Mesenchymal stem cell (in vitro differentiated cells and primary cell): ENCODE measurements at regions not wholly inside any gene's neighbourhood (a gene's known extent, or its start where the extent isn't known, plus 50 kb on each side); places are given as distances from the start of the nearest gene placed in this dataset.
"Not testable (repeated sequence)": the region's sequence is repeated elsewhere in the genome, so short reads cannot be mapped to it uniquely, and the experiment has no call there.

Experiments used
- DNase-seq: peaks from one replicate; pipeline ENCODE4 v3.0.0-alpha.2; 2013
- H2AFZ ChIP-seq: one replicate; pipeline ENCODE4 v1.6.1; 2013; ENCODE audit warnings: low read depth, mild to moderate bottlenecking, control low read depth, inconsistent platforms, low read length, moderate library complexity
- H2AK5ac ChIP-seq: 2 replicates; pipeline ENCODE4 v1.6.1; 2013; ENCODE audit warnings: low read length, moderate library complexity, mild to moderate bottlenecking, inconsistent platforms; ENCODE audit not compliant: severe bottlenecking
- H2BK120ac ChIP-seq: one replicate; pipeline ENCODE4 v1.6.1; 2013; ENCODE audit warnings: low read depth, mild to moderate bottlenecking, inconsistent platforms, low read length, moderate library complexity
- H2BK12ac ChIP-seq, 2 experiments: one replicate each; pipeline ENCODE4 v1.6.1; 2013; ENCODE audit warnings: inconsistent platforms in 2 of 2, low read length in 2 of 2, mild to moderate bottlenecking in 2 of 2, moderate library complexity in 2 of 2, control low read depth in 1 of 2
- H2BK15ac ChIP-seq: one replicate; pipeline ENCODE4 v1.6.1; 2013; ENCODE audit warnings: mild to moderate bottlenecking, low read depth, inconsistent platforms; ENCODE audit not compliant: poor library complexity, severe bottlenecking
- H2BK5ac ChIP-seq: 2 replicates; pipeline ENCODE4 v1.6.1; 2013; ENCODE audit warnings: low read depth, mild to moderate bottlenecking, low read length, control low read depth, inconsistent platforms; ENCODE audit not compliant: poor library complexity, severe bottlenecking
- H3K14ac ChIP-seq, 2 experiments: one replicate each; pipeline ENCODE4 v1.6.1; 2013; ENCODE audit warnings: inconsistent platforms in 2 of 2, low read length in 2 of 2, control low read depth in 1 of 2, mild to moderate bottlenecking in 1 of 2, moderate library complexity in 1 of 2
- H3K18ac ChIP-seq, 2 experiments: one replicate each; pipeline ENCODE4 v1.6.1; 2013; ENCODE audit warnings: inconsistent platforms in 2 of 2, low read length in 2 of 2, control low read depth in 1 of 2, low read depth in 1 of 2, mild to moderate bottlenecking in 1 of 2
- H3K23ac ChIP-seq, 2 experiments: one replicate each; pipeline ENCODE4 v1.6.1; 2013; ENCODE audit warnings: inconsistent platforms in 2 of 2, low read length in 2 of 2, mild to moderate bottlenecking in 2 of 2, moderate library complexity in 2 of 2, control low read depth in 1 of 2
- H3K27ac ChIP-seq: 2 replicates; pipeline ENCODE4 v1.5.1; 2013; ENCODE audit warnings: mild to moderate bottlenecking, moderate library complexity, low read length, control low read depth, inconsistent platforms; ENCODE audit not compliant: poor library complexity, severe bottlenecking
- H3K27me3 ChIP-seq, 2 experiments: 2 replicates each; pipeline versions ENCODE4 v1.6.1 to v1.7.0; 2013; ENCODE audit warnings: low read length in 2 of 2, mild to moderate bottlenecking in 2 of 2, moderate library complexity in 2 of 2, control low read depth in 1 of 2, inconsistent platforms in 1 of 2; ENCODE audit not compliant: control insufficient read depth in 1 of 2, insufficient read depth in 1 of 2
- H3K36me3 ChIP-seq, 2 experiments: 2 replicates each; pipeline versions ENCODE4 v1.6.1 to v1.7.0; 2013; ENCODE audit warnings: low read length in 2 of 2, control low read depth in 1 of 2, inconsistent platforms in 1 of 2, low read depth in 1 of 2, mild to moderate bottlenecking in 1 of 2; ENCODE audit not compliant: insufficient read depth in 2 of 2, control insufficient read depth in 1 of 2
- H3K4ac ChIP-seq, 2 experiments: one replicate each; pipeline ENCODE4 v1.6.1; 2013; ENCODE audit warnings: inconsistent platforms in 2 of 2, low read length in 2 of 2, mild to moderate bottlenecking in 2 of 2, moderate library complexity in 2 of 2, control low read depth in 1 of 2, low read depth in 1 of 2
- H3K4me1 ChIP-seq: 2 replicates; pipeline ENCODE4 v1.6.1; 2013; ENCODE audit warnings: low read depth, low read length, control low read depth; ENCODE audit not compliant: control insufficient read depth, insufficient read depth
- H3K4me2 ChIP-seq: 2 replicates; pipeline ENCODE4 v1.6.1; 2013; ENCODE audit warnings: low read length, mild to moderate bottlenecking, inconsistent platforms; ENCODE audit not compliant: poor library complexity, severe bottlenecking
- H3K4me3 ChIP-seq, 2 experiments: 2 replicates each; pipeline versions ENCODE4 v1.5.1 to v1.7.0; 2013; ENCODE audit warnings: low read length in 2 of 2, mild to moderate bottlenecking in 2 of 2, control low read depth in 1 of 2, low read depth in 1 of 2; ENCODE audit not compliant: insufficient read depth in 1 of 2
- H3K79me1 ChIP-seq: replicated peaks from 2 replicates; pipeline ENCODE4 v1.6.1; 2013; ENCODE audit warnings: mild to moderate bottlenecking, control low read depth, low read length, inconsistent platforms; ENCODE audit not compliant: poor library complexity, severe bottlenecking
- H3K9ac ChIP-seq: 2 replicates; pipeline ENCODE4 v1.7.0; 2013; ENCODE audit warnings: mild to moderate bottlenecking, low read length, moderate library complexity
- H3K9me3 ChIP-seq: 2 replicates; pipeline ENCODE4 v1.7.0; 2013; ENCODE audit warnings: mild to moderate bottlenecking, low read length; ENCODE audit not compliant: control insufficient read depth
- H4K8ac ChIP-seq: one replicate; pipeline ENCODE4 v1.6.1; 2013; ENCODE audit warnings: inconsistent platforms, mild to moderate bottlenecking, low read length, moderate library complexity
- H4K91ac ChIP-seq: one replicate; pipeline ENCODE4 v1.6.1; 2013; ENCODE audit warnings: mild to moderate bottlenecking, low read length, inconsistent platforms
- WGBS: methylation state at CpG from one replicate; pipeline ENCODE4 v1.1.7; 2013; ENCODE audit warnings: mixed read lengths; 5-methylcytosine and 5-hydroxymethylcytosine counted together

- H3K4ac ChIP-seq, result no peak overlapping the region
- H3K9me3 ChIP-seq, result no peaks in the 10 kb centered on the region
- no peak overlapping the region for H2AFZ ChIP-seq
- no peak overlapping the region for H3K23ac ChIP-seq
- H2AK5ac ChIP-seq, result no peak overlapping the region
- no peaks in the 10 kb centered on the region for H3K79me1 ChIP-seq
- H3K27ac ChIP-seq, result no peak overlapping the region
- H3K4me3 ChIP-seq, result no peak overlapping the region
- WGBS, result 100% methylated on average over 1 of the region's 3 CpGs
- H3K36me3 ChIP-seq, result no peaks in the 10 kb centered on the region
- no peak overlapping the region for H4K91ac ChIP-seq
- H2BK15ac ChIP-seq, result no peak overlapping the region
- H3K4me2 ChIP-seq, result no peak overlapping the region
- no peak overlapping the region for H3K14ac ChIP-seq
- no peak overlapping the region for H3K9ac ChIP-seq
- DNase-seq, result no peak
- H2BK12ac ChIP-seq, result no peak overlapping the region
- H3K27me3 ChIP-seq, result peaks cover 19 to 29% of the 10 kb centered on the region in 2 experiments
- H3K4me1 ChIP-seq, result peaks cover 8% of the 10 kb centered on the region
- no peak overlapping the region for H2BK5ac ChIP-seq
- no peak overlapping the region for H3K18ac ChIP-seq
- no peak overlapping the region for H4K8ac ChIP-seq
- H2BK120ac ChIP-seq, result no peak overlapping the region
Measured at GRCh38 chr6:166251211-166251610, 57.0 kb downstream of the PRR18 start.

- H3K23ac ChIP-seq, H2BK5ac ChIP-seq, H4K8ac ChIP-seq, H2BK15ac ChIP-seq, H3K4me3 ChIP-seq, H2AK5ac ChIP-seq, H4K91ac ChIP-seq, H3K36me3 ChIP-seq, DNase-seq, H3K18ac ChIP-seq, H3K27ac ChIP-seq, H3K4me2 ChIP-seq, H2BK12ac ChIP-seq, H2BK120ac ChIP-seq, H2AFZ ChIP-seq, H3K9me3 ChIP-seq, H3K4me1 ChIP-seq, H3K4ac ChIP-seq, H3K9ac ChIP-seq, H3K14ac ChIP-seq, H3K79me1 ChIP-seq: not testable (repeated sequence)
- H3K27me3 ChIP-seq, result peaks cover 17 to 26% of the 10 kb centered on the region in 2 experiments
- 90% methylated on average over 13 of the region's 16 CpGs for WGBS
Measured at GRCh38 chr6:166249061-166249785, 59.0 kb downstream of the PRR18 start.

GRCh38 chr6:166245148-166245547, 63.0 kb downstream of the PRR18 start:
- H3K4me3 ChIP-seq, result no peak overlapping the region
- H2BK120ac ChIP-seq, result no peak overlapping the region

GRCh38 chr6:166244353-166245045, 63.7 kb downstream of the PRR18 start:
- no peak overlapping the region for H3K4me3 ChIP-seq
- no peak overlapping the region for H2BK12ac ChIP-seq
- no peak overlapping the region for H4K91ac ChIP-seq
- H4K8ac ChIP-seq, result no peak overlapping the region
- no peak overlapping the region for H3K23ac ChIP-seq
- H3K14ac ChIP-seq, result no peak overlapping the region
- no peaks in the 10 kb centered on the region for H3K4me1 ChIP-seq
- H3K9me3 ChIP-seq, result no peaks in the 10 kb centered on the region
- DNase-seq, result no peak
- H3K27ac ChIP-seq, result no peak overlapping the region
- H3K36me3 ChIP-seq, result no peaks in the 10 kb centered on the region
- no peak overlapping the region for H2BK120ac ChIP-seq
- no peak overlapping the region for H3K4ac ChIP-seq
- no peak overlapping the region for H2BK15ac ChIP-seq
- H2BK5ac ChIP-seq, result no peak overlapping the region
- no peaks in the 10 kb centered on the region for H3K79me1 ChIP-seq
- no peak overlapping the region for H3K18ac ChIP-seq
- 74% methylated on average over 11 of the region's 11 CpGs for WGBS
- peaks cover 23 to 28% of the 10 kb centered on the region in 2 experiments for H3K27me3 ChIP-seq
- H3K9ac ChIP-seq, result no peak overlapping the region
- no peak overlapping the region for H3K4me2 ChIP-seq
- H2AFZ ChIP-seq, result no peak overlapping the region
- H2AK5ac ChIP-seq, result no peak overlapping the region

More at GRCh38 chr6:166245148-166245547, 63.0 kb downstream of the PRR18 start:
- Histone ChIP-seq H3K4ac (no peak overlapping the region), H3K9me3 (no peaks in the 10 kb centered on the region), H3K36me3 (no peaks in the 10 kb centered on the region), H3K27me3 (peaks cover 23 to 28% of the 10 kb centered on the region in 2 experiments), H2AFZ (no peak overlapping the region), H2BK5ac (no peak overlapping the region), H2BK12ac (no peak overlapping the region), H4K8ac (no peak overlapping the region), H3K79me1 (no peaks in the 10 kb centered on the region), H3K9ac (no peak overlapping the region), H3K18ac (no peak overlapping the region), H3K4me1 (no peaks in the 10 kb centered on the region), H2BK15ac (no peak overlapping the region), H3K27ac (no peak overlapping the region), H4K91ac (no peak overlapping the region), H3K4me2 (no peak overlapping the region), H3K14ac (no peak overlapping the region), H2AK5ac (no peak overlapping the region), H3K23ac (no peak overlapping the region)
- WGBS, result 71% methylated on average over 3 of the region's 5 CpGs
- no peak for DNase-seq
